Fibroblast of the aortic adventitia (primary cell): ENCODE measurements at regions not wholly inside any gene's neighbourhood (a gene's known extent, or its start where the extent isn't known, plus 50 kb on each side); places are given as distances from the start of the nearest gene placed in this dataset.
"Not testable (repeated sequence)": the region's sequence is repeated elsewhere in the genome, so short reads cannot be mapped to it uniquely, and the experiment has no call there.

Source experiments
- DNase-seq: peaks from one replicate; pipeline ENCODE4 v3.0.0-alpha.2; 2010; ENCODE audit warnings: low read depth
- H3K4me3 ChIP-seq: 2 replicates; pipeline ENCODE4 v1.5.1; 2011; ENCODE audit warnings: low read depth, mild to moderate bottlenecking, control low read depth, low read length, moderate library complexity
- TF ChIP-seq, protein P1 (sequence below): IDR thresholded peaks from 2 replicates; pipeline ENCODE4 v1.5.1; 2011; ENCODE audit warnings: mild to moderate bottlenecking, low read length, control low read depth, inconsistent platforms; ENCODE audit not compliant: insufficient read depth

- TF ChIP-seq, protein P1, sequence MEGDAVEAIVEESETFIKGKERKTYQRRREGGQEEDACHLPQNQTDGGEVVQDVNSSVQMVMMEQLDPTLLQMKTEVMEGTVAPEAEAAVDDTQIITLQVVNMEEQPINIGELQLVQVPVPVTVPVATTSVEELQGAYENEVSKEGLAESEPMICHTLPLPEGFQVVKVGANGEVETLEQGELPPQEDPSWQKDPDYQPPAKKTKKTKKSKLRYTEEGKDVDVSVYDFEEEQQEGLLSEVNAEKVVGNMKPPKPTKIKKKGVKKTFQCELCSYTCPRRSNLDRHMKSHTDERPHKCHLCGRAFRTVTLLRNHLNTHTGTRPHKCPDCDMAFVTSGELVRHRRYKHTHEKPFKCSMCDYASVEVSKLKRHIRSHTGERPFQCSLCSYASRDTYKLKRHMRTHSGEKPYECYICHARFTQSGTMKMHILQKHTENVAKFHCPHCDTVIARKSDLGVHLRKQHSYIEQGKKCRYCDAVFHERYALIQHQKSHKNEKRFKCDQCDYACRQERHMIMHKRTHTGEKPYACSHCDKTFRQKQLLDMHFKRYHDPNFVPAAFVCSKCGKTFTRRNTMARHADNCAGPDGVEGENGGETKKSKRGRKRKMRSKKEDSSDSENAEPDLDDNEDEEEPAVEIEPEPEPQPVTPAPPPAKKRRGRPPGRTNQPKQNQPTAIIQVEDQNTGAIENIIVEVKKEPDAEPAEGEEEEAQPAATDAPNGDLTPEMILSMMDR, result no peak
- DNase-seq, result no peak
Observed at GRCh38 chrX:109184506-109185139, 297.3 kb downstream of the GUCY2F start.

GRCh38 chrX:109172091-109172602, 309.7 kb downstream of the GUCY2F start:
- DNase-seq, result no peak
- TF ChIP-seq, protein P1, result no peak
- H3K4me3 ChIP-seq, result no peak overlapping the region

More at GRCh38 chrX:109184506-109185139, 297.3 kb downstream of the GUCY2F start:
- no peak overlapping the region for H3K4me3 ChIP-seq

- DNase-seq, result no peak
- no peak overlapping the region for H3K4me3 ChIP-seq
- TF ChIP-seq, protein P1, result no peak
Observed at GRCh38 chrX:109155161-109155560, 326.7 kb downstream of the GUCY2F start.

- H3K4me3 ChIP-seq, DNase-seq: not testable (repeated sequence)
Observed at GRCh38 chrX:109144173-109144572, 337.7 kb downstream of the GUCY2F start.

DNA sequence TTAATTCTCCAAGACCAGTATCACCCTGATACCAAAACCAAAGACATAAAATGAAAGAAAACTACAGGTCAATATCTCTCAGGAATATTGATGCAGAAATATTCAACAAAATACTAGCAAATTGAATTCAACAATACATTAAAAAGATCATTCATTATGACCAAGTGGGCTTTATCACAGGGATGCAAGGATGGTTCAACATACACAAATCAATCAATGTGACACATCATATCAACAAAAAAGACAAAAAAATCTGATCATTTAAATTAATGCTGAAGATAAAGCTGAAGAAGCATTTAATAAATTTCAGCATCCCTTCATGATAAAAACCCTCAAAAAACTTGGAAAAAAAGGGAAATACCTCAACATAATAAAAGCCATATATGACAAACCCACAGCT, 341.4 kb downstream of the GUCY2F start:
- TF ChIP-seq, protein P1, result no peak
- H3K4me3 ChIP-seq, result no peak overlapping the region
- DNase-seq, result no peak

DNA sequence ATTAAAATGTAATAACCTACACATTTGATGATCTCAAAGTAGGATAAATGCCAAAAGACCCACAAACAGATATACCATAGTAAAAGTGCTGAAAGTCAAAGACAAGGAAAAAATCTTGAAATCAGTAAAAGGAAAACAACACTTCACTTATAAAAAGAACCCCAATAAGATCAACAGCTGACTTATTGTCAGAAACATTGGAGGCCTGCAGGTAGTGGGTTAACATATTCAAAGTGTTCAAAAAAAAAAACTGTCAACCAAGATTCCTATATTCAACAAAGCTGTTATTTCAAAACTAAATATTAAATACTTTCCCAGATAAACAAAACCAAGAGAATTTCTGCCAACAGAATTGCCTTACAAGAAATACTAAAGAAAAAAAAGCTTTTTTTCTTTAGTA, 347.1 kb downstream of the GUCY2F start:
- DNase-seq, result no peak
- no peak overlapping the region for H3K4me3 ChIP-seq
- TF ChIP-seq, protein P1, result no peak

DNA sequence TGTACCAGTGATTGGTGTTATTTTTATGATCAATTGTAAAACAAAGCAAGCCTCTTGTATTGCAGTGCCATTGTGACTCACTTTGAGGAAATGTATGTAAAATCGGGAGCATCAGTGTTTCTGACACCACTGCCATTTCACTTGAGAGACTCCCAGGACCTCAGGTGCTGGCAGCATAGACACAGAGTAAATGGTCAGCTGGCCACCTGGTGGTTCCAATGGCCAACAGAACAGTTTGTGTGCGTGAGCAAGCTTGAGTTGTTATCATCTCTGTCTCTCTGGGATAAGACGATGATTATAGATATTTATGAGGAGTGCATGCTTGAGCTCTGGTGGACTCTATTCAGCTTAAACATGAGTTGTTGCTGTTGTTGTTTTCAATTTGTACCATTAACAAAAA, 356.6 kb downstream of the GUCY2F start:
- DNase-seq, result no peak
- H3K4me3 ChIP-seq, result no peak overlapping the region
- TF ChIP-seq, protein P1, result no peak
